BJ (cell line): ENCODE measurements at regions not wholly inside any gene's neighbourhood (a gene's known extent, or its start where the extent isn't known, plus 50 kb on each side); places are given as distances from the start of the nearest gene placed in this dataset.

ENCODE experiments used
- CTCF ChIA-PET: fragments of 350-600 bp; formaldehyde crosslinking; extraction: SDS; loops from one replicate; lab custom pipeline; 2021; ENCODE audit warnings: antibody characterized with exemption, inconsistent platforms; lab: Yijun Ruan, JAX
- POLR2A ChIA-PET: fragments of 300-600 bp; sonication (Branson Sonifier 250); formaldehyde crosslinking; extraction: SDS; loops from one replicate; lab custom pipeline; 2021; ENCODE audit warnings: antibody characterized with exemption; lab: Charles Lee
- DNase-seq: peaks from one replicate; pipeline ENCODE4 v3.0.0-alpha.2; 2011; ENCODE audit warnings: low read depth
- H3K27me3 ChIP-seq: 2 replicates; pipeline ENCODE4 v1.6.0; 2011; ENCODE audit warnings: low read length; ENCODE audit not compliant: control insufficient read depth, insufficient read depth
- H3K36me3 ChIP-seq: 2 replicates; pipeline ENCODE4 v1.5.1; 2011; ENCODE audit warnings: low read length; ENCODE audit not compliant: control insufficient read depth, insufficient read depth
- H3K4me3 ChIP-seq: 2 replicates; pipeline ENCODE4 v1.5.1; 2011; ENCODE audit warnings: low read depth, mild to moderate bottlenecking, control low read depth, low read length
- TF ChIP-seq, protein P1 (sequence below): IDR thresholded peaks from 2 replicates; pipeline ENCODE4 v1.5.1; 2011; ENCODE audit warnings: low read depth, mild to moderate bottlenecking, control low read depth, inconsistent platforms, low read length, moderate library complexity; ENCODE audit not compliant: insufficient read depth

DNA sequence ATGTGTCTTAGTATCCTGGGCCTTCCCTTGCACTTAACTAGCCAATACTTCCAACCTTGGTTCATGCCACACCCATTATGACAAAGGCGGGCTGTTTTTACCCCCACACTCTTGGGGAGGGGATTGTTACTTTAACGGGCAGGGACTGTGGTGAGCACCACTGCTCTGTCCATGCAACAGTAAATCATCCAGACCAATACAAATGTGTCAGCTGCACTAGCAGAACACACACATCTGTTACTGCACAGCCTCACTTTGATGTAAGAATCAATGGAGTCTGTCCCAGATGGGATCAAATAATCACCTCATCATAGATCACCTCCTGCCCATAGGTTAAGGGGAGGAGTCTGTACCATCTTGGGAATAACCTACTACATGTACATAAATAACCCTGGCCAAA, 58.1 kb downstream of the NPAP1 start:
- H3K4me3 ChIP-seq: no peak overlapping the region
- ChIA-PET CTCF (no interaction called here), POLR2A (no interaction called here)
- TF ChIP-seq, protein P1, sequence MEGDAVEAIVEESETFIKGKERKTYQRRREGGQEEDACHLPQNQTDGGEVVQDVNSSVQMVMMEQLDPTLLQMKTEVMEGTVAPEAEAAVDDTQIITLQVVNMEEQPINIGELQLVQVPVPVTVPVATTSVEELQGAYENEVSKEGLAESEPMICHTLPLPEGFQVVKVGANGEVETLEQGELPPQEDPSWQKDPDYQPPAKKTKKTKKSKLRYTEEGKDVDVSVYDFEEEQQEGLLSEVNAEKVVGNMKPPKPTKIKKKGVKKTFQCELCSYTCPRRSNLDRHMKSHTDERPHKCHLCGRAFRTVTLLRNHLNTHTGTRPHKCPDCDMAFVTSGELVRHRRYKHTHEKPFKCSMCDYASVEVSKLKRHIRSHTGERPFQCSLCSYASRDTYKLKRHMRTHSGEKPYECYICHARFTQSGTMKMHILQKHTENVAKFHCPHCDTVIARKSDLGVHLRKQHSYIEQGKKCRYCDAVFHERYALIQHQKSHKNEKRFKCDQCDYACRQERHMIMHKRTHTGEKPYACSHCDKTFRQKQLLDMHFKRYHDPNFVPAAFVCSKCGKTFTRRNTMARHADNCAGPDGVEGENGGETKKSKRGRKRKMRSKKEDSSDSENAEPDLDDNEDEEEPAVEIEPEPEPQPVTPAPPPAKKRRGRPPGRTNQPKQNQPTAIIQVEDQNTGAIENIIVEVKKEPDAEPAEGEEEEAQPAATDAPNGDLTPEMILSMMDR: no peak
- no peaks in the 10 kb centered on the region for H3K27me3 ChIP-seq
- no peak for DNase-seq
- no peaks in the 10 kb centered on the region for H3K36me3 ChIP-seq

DNA sequence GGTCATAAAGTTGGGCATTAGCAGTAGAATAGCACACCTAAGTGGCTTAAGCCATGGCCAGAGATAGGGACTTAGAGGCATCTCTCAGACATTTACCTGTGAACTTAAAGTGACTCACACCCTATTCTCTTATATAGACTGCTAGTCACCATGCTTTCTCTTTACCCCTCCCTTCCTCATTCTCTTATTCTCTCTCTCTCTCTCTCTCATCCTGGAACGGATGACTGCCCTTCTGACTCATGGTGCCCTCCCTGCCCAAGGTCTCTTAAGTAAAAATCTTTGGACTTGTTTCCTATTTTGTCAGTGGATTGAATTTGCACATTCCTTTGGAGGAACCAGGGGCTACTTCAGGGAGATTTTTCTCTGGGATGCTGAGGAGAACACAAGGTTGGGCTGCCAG, 58.8 kb downstream of the NPAP1 start:
- H3K27me3 ChIP-seq: no peaks in the 10 kb centered on the region
- H3K4me3 ChIP-seq: no peak overlapping the region
- ChIA-PET POLR2A (no interaction called here), CTCF (no interaction called here)
- no peak for DNase-seq
- TF ChIP-seq, protein P1: no peak
- no peaks in the 10 kb centered on the region for H3K36me3 ChIP-seq

DNA sequence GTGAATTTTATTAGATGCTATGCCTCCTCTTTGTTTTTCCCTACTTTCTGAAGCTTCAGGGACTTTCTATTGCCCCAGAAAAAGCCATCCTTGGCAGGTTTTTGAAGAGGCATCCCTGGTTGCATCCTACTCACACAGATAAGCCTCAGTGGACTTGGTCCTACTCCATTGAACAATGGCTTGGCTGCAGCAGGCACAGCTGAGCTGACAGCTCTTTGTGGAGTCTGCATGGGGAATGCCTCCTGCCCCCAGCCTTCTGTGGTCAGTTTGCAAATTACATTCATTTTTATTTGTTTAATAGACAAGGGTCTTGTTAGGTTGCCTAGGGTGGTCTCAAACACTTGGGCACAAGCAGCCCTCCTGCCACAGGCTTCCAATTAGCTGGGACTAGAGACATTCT, 69.7 kb downstream of the NPAP1 start:
- Histone ChIP-seq H3K4me3 (no peak overlapping the region), H3K36me3 (no peaks in the 10 kb centered on the region), H3K27me3 (no peaks in the 10 kb centered on the region)
- ChIA-PET POLR2A (no interaction called here), CTCF (no interaction called here)
- DNase-seq: no peak
- TF ChIP-seq, protein P1: no peak

DNA sequence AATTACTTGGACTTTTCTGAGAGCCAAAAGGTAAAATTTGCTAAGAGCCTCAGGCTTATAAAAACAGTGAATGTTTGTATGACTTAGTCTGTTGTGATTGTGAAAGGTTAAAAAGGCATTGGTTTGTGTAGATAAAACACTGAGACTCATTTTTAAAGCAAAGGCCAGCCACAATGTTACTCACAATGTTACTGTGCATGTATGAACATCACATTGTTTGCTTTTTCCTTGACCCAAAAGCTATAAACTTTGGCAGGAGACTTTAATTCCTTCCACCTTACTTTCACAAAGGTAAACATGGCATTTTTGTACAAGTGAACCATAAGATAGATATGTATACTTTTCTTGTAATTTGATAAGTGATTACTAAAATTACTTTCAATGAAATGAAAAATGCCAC, 70.5 kb downstream of the NPAP1 start:
- H3K27me3 ChIP-seq: no peaks in the 10 kb centered on the region
- TF ChIP-seq, protein P1: no peak
- H3K36me3 ChIP-seq: no peaks in the 10 kb centered on the region
- ChIA-PET CTCF (no interaction called here), POLR2A (no interaction called here)
- no peak for DNase-seq
- no peak overlapping the region for H3K4me3 ChIP-seq

DNA sequence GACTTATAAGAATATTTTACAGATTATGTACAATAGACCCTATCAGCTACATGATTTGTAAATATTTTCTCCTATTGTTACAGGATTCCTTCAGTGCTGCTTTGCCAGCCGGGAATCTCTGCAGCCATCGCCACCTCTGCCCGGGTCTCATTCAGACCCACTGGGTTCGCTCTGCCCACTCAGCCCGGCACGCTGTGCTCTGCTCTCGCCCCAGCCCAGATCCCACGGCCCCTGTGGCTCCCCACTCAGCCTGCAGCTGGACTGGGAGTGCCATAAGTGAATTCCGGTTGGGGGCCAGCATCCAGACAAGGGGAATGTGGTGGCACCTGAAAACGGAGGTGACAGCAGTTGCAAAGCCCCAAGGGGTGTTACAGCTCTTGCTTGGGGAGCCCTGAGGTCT, 71.8 kb downstream of the NPAP1 start:
- DNase-seq: no peak
- CTCF ChIA-PET: no interaction called here
- TF ChIP-seq, protein P1: no peak
- H3K36me3 ChIP-seq: no peaks in the 10 kb centered on the region
- H3K27me3 ChIP-seq: no peaks in the 10 kb centered on the region
- H3K4me3 ChIP-seq: no peak overlapping the region
- POLR2A ChIA-PET: no interaction called here
